NCI-H2171 treated with DMSO at 0.1 percent for 48 hours (cell line): ENCODE measurements at regions not wholly inside any gene's neighbourhood (a gene's known extent, or its start where the extent isn't known, plus 50 kb on each side); places are given as distances from the start of the nearest gene placed in this dataset.

Experiments used
- DNase-seq: peaks from one replicate; lab custom pipeline; 2025; lab: John Stamatoyannopoulos, UW

GRCh38 chr17:79218825-79219200 is 144.2 kb downstream of the ENGASE start:
- no peak for DNase-seq

GRCh38 chr17:79218175-79218824 is 143.7 kb downstream of the ENGASE start:
- DNase-seq: no peak

GRCh38 chr17:79217473-79218135 is 143.0 kb downstream of the ENGASE start:
- DNase-seq: peak; percentile 94

GRCh38 chr17:79216826-79217225 is 142.2 kb downstream of the ENGASE start:
- no peak for DNase-seq

GRCh38 chr17:79216391-79216790 is 141.8 kb downstream of the ENGASE start:
- DNase-seq: no peak

GRCh38 chr17:79215631-79216030 is 141.0 kb downstream of the ENGASE start:
- no peak for DNase-seq

- peak; percentile 74 for DNase-seq
These were observed 140.4 kb downstream of the ENGASE start for GRCh38 chr17:79214940-79215604.

GRCh38 chr17:79214459-79214858 is 139.8 kb downstream of the ENGASE start:
- no peak for DNase-seq

GRCh38 chr17:79213305-79213704 is 138.7 kb downstream of the ENGASE start:
- no peak for DNase-seq

- DNase-seq: no peak
These were observed 137.8 kb downstream of the ENGASE start for GRCh38 chr17:79212149-79213087.

GRCh38 chr17:79211061-79211770 is 136.6 kb downstream of the ENGASE start:
- DNase-seq: no peak

- no peak for DNase-seq
These were observed 136.0 kb downstream of the ENGASE start for GRCh38 chr17:79210638-79211037.

GRCh38 chr17:79207960-79208359 is 133.3 kb downstream of the ENGASE start:
- DNase-seq: no peak

- no peak for DNase-seq
These were observed 131.1 kb downstream of the ENGASE start for GRCh38 chr17:79205688-79206205.

- DNase-seq: no peak
These were observed 129.6 kb downstream of the ENGASE start for GRCh38 chr17:79204261-79204660.

- no peak for DNase-seq
These were observed 129.0 kb downstream of the ENGASE start for GRCh38 chr17:79203657-79204056.

- peak; percentile 88 for DNase-seq
These were observed 128.4 kb downstream of the ENGASE start for GRCh38 chr17:79203016-79203415.

- DNase-seq: peak; percentile 74
These were observed 127.9 kb downstream of the ENGASE start for GRCh38 chr17:79202480-79202879.

GRCh38 chr17:79201536-79202227 is 127.1 kb downstream of the ENGASE start:
- peak; percentile 52 for DNase-seq

GRCh38 chr17:79201119-79201518 is 126.5 kb downstream of the ENGASE start:
- DNase-seq: peak; percentile 60

GRCh38 chr17:79196913-79197312 is 122.3 kb downstream of the ENGASE start:
- DNase-seq: no peak
